NB4 (cell line): ENCODE measurements at regions not wholly inside any gene's neighbourhood (a gene's known extent, or its start where the extent isn't known, plus 50 kb on each side); places are given as distances from the start of the nearest gene placed in this dataset.

Experiments used
- DNase-seq: peaks from one replicate; pipeline ENCODE4 v3.0.0; 2010; ENCODE audit warnings: low read depth
- H3K4me3 ChIP-seq: one replicate; pipeline ENCODE4 v1.5.1; 2011; ENCODE audit warnings: mild to moderate bottlenecking, low read depth, low read length, moderate library complexity
- CTCF ChIP-seq: IDR thresholded peaks from one replicate; pipeline ENCODE4 v1.5.1; 2012; ENCODE audit warnings: low read depth, low read length
- MAX ChIP-seq: IDR thresholded peaks from 2 replicates; pipeline ENCODE4 v1.6.1; 2011; ENCODE audit warnings: low read depth, low read length
- MYC ChIP-seq: IDR thresholded peaks from 2 replicates; pipeline ENCODE4 v1.6.1; 2011; ENCODE audit warnings: low read depth, low read length
- POLR2A ChIP-seq: IDR thresholded peaks from 2 replicates; pipeline ENCODE4 v1.6.1; 2011; ENCODE audit warnings: mild to moderate bottlenecking; ENCODE audit not compliant: insufficient read length; ENCODE audit errors: extremely low read depth

- TF ChIP-seq MAX = no peak
- no peak for TF ChIP-seq MYC
- TF ChIP-seq POLR2A = no peak
- no peak for TF ChIP-seq CTCF
- no peak overlapping the region for H3K4me3 ChIP-seq
- no peak for DNase-seq
Measured at GRCh38 chr6:97882755-97883154, 599.7 kb upstream of the MMS22L start.

GRCh38 chr6:97885325-97885724 is 602.3 kb upstream of the MMS22L start:
- H3K4me3 ChIP-seq = no peak overlapping the region
- TF ChIP-seq MYC (no peak), POLR2A (no peak), CTCF (no peak), MAX (no peak)
- DNase-seq = no peak

DNA sequence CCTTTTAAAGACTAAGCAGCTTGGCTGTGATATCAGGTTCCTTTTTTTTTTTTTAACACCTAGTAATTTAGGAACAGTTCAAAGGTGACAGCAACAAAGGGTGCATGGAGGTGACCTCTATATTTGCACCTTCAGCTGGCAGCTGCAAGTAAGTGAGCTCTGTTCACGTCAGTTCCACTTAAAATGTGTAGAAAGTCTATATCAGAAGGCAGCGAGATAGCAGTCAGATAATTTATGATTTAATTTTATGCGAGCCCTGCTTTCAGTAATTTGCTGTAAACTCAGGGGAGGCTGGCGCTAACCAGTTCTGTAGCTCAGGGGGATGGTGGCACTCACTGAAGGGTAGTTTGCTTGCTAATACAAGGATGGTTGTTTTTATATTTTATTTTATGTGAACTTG is 602.8 kb upstream of the MMS22L start:
- no peak for TF ChIP-seq MAX
- no peak for TF ChIP-seq MYC
- no peak for TF ChIP-seq POLR2A
- no peak for TF ChIP-seq CTCF
- H3K4me3 ChIP-seq = no peak overlapping the region
- no peak for DNase-seq

DNA sequence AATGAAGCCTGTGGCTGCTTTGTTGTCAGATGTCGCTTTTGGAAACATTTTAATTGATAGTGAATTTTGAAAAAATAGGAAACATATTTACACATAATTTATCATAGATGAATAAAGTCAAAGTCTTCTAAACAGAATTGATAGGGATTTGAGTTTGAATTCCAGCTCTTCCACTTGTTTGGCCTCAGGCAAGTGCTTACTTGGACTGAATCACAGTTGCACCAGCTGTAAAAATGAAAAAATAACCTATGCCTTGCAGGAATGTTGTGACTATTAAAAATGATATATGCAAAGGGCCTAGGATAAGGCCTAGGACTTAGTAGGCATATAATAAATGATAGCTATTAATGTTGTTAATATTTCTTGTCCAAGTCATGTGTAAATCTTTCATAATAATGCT is 618.5 kb upstream of the MMS22L start:
- no peak for DNase-seq
- TF ChIP-seq MAX (no peak), CTCF (no peak), POLR2A (no peak), MYC (no peak)
- no peak overlapping the region for H3K4me3 ChIP-seq

DNA sequence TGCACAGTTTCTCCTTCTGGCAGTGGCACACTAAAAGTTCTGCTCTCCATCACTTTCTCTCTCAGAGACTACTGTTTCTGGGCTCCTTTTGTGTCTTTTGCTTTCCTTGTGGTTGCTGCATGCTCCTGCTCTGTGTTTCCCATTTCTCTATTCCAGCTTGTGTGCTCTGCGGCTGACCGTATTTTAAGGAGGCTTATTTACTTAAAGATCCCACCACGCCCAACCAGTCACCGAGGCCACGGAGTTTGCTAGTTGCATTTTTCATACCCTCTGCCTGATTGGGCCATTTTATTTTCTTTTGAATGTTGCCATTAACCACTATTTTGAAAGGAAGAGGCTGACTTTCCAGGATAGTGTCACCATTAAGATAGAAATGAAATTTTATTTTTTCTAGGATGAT is 626.4 kb upstream of the MMS22L start:
- no peak for DNase-seq
- TF ChIP-seq CTCF (no peak), MYC (no peak), MAX (no peak), POLR2A (no peak)

DNA sequence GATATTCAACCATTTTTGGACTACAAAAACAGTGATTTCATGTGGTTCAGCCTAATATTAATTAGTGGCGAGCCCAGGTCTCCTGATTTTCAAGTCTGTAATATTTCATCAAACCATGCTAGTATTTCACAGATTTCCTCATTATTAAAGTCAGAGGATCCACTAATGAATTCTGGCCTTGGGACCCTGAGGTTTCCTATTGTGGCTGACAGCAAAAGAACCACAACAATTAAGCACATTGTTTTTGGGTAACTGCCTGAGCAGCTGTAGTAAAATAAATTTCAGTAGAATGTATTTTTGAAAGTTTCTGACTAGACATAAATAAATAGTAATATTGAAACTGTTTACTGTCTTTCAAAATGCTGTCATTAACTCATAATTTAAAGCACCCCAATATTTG is 630.7 kb upstream of the MMS22L start:
- H3K4me3 ChIP-seq = no peak overlapping the region
- no peak for TF ChIP-seq POLR2A
- no peak for TF ChIP-seq CTCF
- TF ChIP-seq MYC = no peak
- no peak for TF ChIP-seq MAX
- DNase-seq = no peak

More for the DNA sequence above, 626.4 kb upstream of the MMS22L start:
- no peak overlapping the region for H3K4me3 ChIP-seq
